Colonic mucosa (tissue), 4 donors: ENCODE measurements at regions not wholly inside any gene's neighbourhood (a gene's known extent, or its start where the extent isn't known, plus 50 kb on each side); places are given as distances from the start of the nearest gene placed in this dataset.

Experiments
- DNase-seq: peaks from one replicate; pipeline ENCODE4 v3.0.0-alpha.2; 2020
- H3K27ac ChIP-seq: fragments of 200-600 bp; one replicate; pipeline ENCODE4 v1.8.0; 2021
- H3K27me3 ChIP-seq: fragments of 200-600 bp; one replicate; pipeline ENCODE4 v1.8.0; 2021
- H3K36me3 ChIP-seq: fragments of 200-600 bp; one replicate; pipeline ENCODE4 v1.8.0; 2021
- H3K4me1 ChIP-seq: fragments of 200-600 bp; one replicate; pipeline ENCODE4 v1.8.0; 2021; ENCODE audit warnings: mild to moderate bottlenecking
- H3K4me3 ChIP-seq: fragments of 200-600 bp; one replicate; pipeline ENCODE4 v1.8.0; 2021
- H3K9ac ChIP-seq, 2 donors: one replicate each; pipeline ENCODE4 v1.7.0; 2013; ENCODE audit warnings: control low read depth in 2 of 2, low read depth in 2 of 2, low read length in 2 of 2
- H3K9me3 ChIP-seq: fragments of 200-600 bp; one replicate; pipeline ENCODE4 v1.8.0; 2021
- intact Hi-C: fragments of 100-400 bp; cut with DNase I; formaldehyde crosslinking; loops from one replicate; pipeline ENCODE4 v1.14.1; 2022
- TF ChIP-seq, protein P1 (sequence below): fragments of 200-600 bp; IDR thresholded peaks from one replicate; pipeline ENCODE4 v1.8.0; 2022; ENCODE audit warnings: antibody characterized with exemption, mild to moderate bottlenecking
- donor health status: healthy.
- donor health status: DM: no; HTN: no; CAD: no.
- donor health status: DM: no; HTN: no; CAD: no.

DNA sequence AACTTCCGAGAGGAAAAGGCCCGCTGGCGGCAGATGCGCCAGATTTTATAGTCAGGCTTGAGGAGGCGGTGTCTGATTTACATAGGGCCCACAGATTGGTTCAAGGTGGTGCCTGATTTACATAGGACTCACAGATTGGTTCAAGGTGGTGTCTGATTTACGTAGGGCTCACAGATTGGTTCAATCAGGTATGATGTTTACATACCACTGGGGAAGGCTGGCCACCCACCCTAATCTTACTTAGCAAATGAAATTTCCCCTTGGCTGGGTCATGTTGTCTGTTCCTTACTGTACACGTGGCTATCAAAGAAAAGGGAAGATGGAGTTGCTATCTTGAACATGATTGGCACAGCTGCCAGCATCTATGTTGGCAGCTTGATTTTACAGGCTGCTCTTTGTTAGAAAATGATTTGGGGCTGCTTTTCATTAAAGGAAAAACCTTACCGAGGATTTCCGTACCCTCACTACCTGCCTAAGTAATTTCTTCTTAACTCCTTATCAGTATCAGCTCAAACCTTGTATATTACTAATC, 96.3 kb downstream of the SETD4 start:
- no peaks in the 10 kb centered on the region for H3K27me3 ChIP-seq
- no peak overlapping the region for H3K9ac ChIP-seq
- H3K9me3 ChIP-seq: no peaks in the 10 kb centered on the region
- H3K36me3 ChIP-seq: no peaks in the 10 kb centered on the region
- H3K4me3 ChIP-seq: no peak overlapping the region
- no peak overlapping the region for H3K27ac ChIP-seq
- DNase-seq: no peak
- no peaks in the 10 kb centered on the region for H3K4me1 ChIP-seq
- intact Hi-C loops: no loop called here
- TF ChIP-seq, protein P1, sequence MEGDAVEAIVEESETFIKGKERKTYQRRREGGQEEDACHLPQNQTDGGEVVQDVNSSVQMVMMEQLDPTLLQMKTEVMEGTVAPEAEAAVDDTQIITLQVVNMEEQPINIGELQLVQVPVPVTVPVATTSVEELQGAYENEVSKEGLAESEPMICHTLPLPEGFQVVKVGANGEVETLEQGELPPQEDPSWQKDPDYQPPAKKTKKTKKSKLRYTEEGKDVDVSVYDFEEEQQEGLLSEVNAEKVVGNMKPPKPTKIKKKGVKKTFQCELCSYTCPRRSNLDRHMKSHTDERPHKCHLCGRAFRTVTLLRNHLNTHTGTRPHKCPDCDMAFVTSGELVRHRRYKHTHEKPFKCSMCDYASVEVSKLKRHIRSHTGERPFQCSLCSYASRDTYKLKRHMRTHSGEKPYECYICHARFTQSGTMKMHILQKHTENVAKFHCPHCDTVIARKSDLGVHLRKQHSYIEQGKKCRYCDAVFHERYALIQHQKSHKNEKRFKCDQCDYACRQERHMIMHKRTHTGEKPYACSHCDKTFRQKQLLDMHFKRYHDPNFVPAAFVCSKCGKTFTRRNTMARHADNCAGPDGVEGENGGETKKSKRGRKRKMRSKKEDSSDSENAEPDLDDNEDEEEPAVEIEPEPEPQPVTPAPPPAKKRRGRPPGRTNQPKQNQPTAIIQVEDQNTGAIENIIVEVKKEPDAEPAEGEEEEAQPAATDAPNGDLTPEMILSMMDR: no peak

GRCh38 chr21:35962917-35963316, 97.4 kb downstream of the SETD4 start:
- Histone ChIP-seq H3K4me3 (no peak overlapping the region), H3K4me1 (no peaks in the 10 kb centered on the region), H3K9me3 (no peaks in the 10 kb centered on the region), H3K36me3 (no peaks in the 10 kb centered on the region), H3K9ac (no peak overlapping the region), H3K27ac (no peak overlapping the region), H3K27me3 (no peaks in the 10 kb centered on the region)
- no peak for DNase-seq
- TF ChIP-seq, protein P1: no peak
- intact Hi-C loops: no loop called here

DNA sequence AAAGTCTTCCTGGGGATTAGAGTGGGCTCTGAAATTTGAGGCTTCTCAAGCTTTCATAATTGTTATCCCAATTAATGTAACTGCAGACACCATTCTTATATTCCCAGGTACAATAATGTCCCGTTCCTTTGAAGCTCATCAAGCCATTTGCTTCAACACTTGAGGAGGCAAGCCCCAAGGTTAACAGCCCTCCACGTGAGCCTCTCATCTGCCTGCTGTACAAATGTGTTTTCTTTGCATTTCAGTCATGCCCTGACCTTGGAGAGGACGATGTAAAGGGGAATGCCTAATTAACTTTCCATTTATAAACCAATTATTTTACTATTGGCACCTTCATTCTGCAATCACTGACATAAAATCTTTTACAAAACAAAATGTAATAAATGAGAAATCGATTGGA, 106.3 kb downstream of the SETD4 start:
- H3K27me3 ChIP-seq: no peaks in the 10 kb centered on the region
- H3K9me3 ChIP-seq: no peaks in the 10 kb centered on the region
- intact Hi-C loops: no loop called here
- no peak for DNase-seq
- H3K9ac ChIP-seq: no peak overlapping the region
- no peak overlapping the region for H3K4me3 ChIP-seq
- no peak overlapping the region for H3K27ac ChIP-seq
- H3K36me3 ChIP-seq: no peaks in the 10 kb centered on the region
- TF ChIP-seq, protein P1: no peak
- H3K4me1 ChIP-seq: no peaks in the 10 kb centered on the region

- no peaks in the 10 kb centered on the region for H3K4me1 ChIP-seq
- H3K27ac ChIP-seq: no peak overlapping the region
- no peaks in the 10 kb centered on the region for H3K36me3 ChIP-seq
- H3K27me3 ChIP-seq: no peaks in the 10 kb centered on the region
- H3K9ac ChIP-seq: no peak overlapping the region
- intact Hi-C loops: no loop called here
- TF ChIP-seq, protein P1: no peak
- no peak overlapping the region for H3K4me3 ChIP-seq
- DNase-seq: peak; percentile 25
- H3K9me3 ChIP-seq: no peaks in the 10 kb centered on the region
Observed at GRCh38 chr21:35953597-35953996, 106.7 kb downstream of the SETD4 start.

DNA sequence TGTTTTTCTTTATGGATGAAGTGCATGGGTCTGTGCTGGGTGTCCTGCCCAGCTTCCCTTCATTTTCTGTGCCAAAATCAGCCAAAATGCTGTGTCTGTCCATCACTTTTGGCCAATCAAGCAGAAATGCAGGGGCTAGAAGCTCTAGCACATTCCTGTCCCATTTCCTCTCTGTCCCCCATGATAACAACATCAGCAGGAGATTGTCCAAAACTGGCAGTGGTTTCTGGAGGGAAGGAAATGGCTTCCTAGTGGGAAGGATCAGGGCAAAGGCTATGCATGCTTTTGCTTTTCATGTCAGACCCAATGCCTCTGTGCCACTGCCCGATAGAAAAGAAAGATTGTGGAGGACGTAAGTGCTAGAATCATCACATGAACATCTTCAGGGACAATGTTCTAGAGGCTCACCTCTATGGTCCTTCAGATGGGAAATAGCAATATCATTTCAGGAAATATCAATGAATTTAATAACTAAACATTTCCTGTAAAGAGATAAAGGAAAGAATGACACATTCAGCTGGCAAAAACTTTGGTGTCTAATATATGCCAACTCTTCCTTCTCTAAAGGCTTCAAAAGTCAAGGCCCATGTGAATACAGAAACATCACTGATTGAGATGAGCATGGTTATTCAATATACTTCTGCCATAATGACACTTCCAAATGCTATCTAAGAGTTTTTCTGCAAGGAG, 107.5 kb downstream of the SETD4 start:
- Histone ChIP-seq H3K27ac (no peak overlapping the region), H3K9ac (no peak overlapping the region), H3K4me1 (no peaks in the 10 kb centered on the region), H3K36me3 (no peaks in the 10 kb centered on the region), H3K27me3 (no peaks in the 10 kb centered on the region), H3K4me3 (no peak overlapping the region), H3K9me3 (no peaks in the 10 kb centered on the region)
- TF ChIP-seq, protein P1: no peak
- intact Hi-C loops: no loop called here
- no peak for DNase-seq
